ENCODE measurements at regions not wholly inside any gene's neighbourhood (a gene's known extent, or its start where the extent isn't known, plus 50 kb on each side); places are given as distances from the start of the nearest gene placed in this dataset.

- BruUV-seq (replicated peaks): no TSS peak
- intact Hi-C loops (cut with micrococcal nuclease; ENCODE audit: unreplicated experiment): no loop called here
- H3K9me3 ChIP-seq (ENCODE audit: low read depth, low read length, poor library complexity, severe bottlenecking): no peaks in the 10 kb centered on the region
- POLR2A ChIA-PET (ENCODE audit: low non-redundant PET): no interaction called here
- no peak for TF ChIP-seq EZH2 (IDR thresholded peaks at IDR 0.05; ENCODE audit: borderline replicate concordance, low read depth, low read length, poor library complexity, severe bottlenecking)
- no peaks in the 10 kb centered on the region for H3K36me3 ChIP-seq (ENCODE audit: insufficient read depth, low read length, poor library complexity, severe bottlenecking)
- no peaks in the 10 kb centered on the region for H3K4me1 ChIP-seq (ENCODE audit: insufficient read depth, low read length, poor library complexity, severe bottlenecking)
- no peak for DNase-seq (ENCODE audit: low spot score)
- H3K4me3 ChIP-seq (ENCODE audit: low read depth, low read length, poor library complexity, severe bottlenecking): no peak overlapping the region
- CTCF ChIA-PET: no interaction called here
- H3K27ac ChIP-seq (ENCODE audit: low read depth, low read length, poor library complexity, severe bottlenecking): no peak overlapping the region
- no peaks in the 10 kb centered on the region for H3K27me3 ChIP-seq (replicated peaks; ENCODE audit: insufficient read depth, low read depth, low read length, poor library complexity)
Observed at GRCh38 chr1:239526391-239526790, 140.0 kb downstream of the CHRM3 start.

- CTCF ChIA-PET: no interaction called here
- intact Hi-C loops (cut with micrococcal nuclease; ENCODE audit: unreplicated experiment): no loop called here
- H3K4me3 ChIP-seq (ENCODE audit: low read depth, low read length, poor library complexity, severe bottlenecking): no peak overlapping the region
- no peak for TF ChIP-seq CTCF (conservative IDR thresholded peaks at IDR 0.05; ENCODE audit: low read depth, low read length)
- TF ChIP-seq EZH2 (IDR thresholded peaks at IDR 0.05; ENCODE audit: borderline replicate concordance, low read depth, low read length, poor library complexity, severe bottlenecking): no peak
- no peaks in the 10 kb centered on the region for H3K4me1 ChIP-seq (ENCODE audit: insufficient read depth, low read length, poor library complexity, severe bottlenecking)
- no peaks in the 10 kb centered on the region for H3K27me3 ChIP-seq (replicated peaks; ENCODE audit: insufficient read depth, low read depth, low read length, poor library complexity)
- H3K36me3 ChIP-seq (ENCODE audit: insufficient read depth, low read length, poor library complexity, severe bottlenecking): no peaks in the 10 kb centered on the region
- no peaks in the 10 kb centered on the region for H3K9me3 ChIP-seq (ENCODE audit: low read depth, low read length, poor library complexity, severe bottlenecking)
- DNase-seq (ENCODE audit: low spot score): no peak
- H3K27ac ChIP-seq (ENCODE audit: low read depth, low read length, poor library complexity, severe bottlenecking): no peak overlapping the region
- POLR2A ChIA-PET (ENCODE audit: low non-redundant PET): no interaction called here
- BruUV-seq (replicated peaks): no TSS peak
Observed at GRCh38 chr1:239527051-239527693, 140.8 kb downstream of the CHRM3 start.

- Histone ChIP-seq H3K4me3 (ENCODE audit: low read depth, low read length, poor library complexity, severe bottlenecking) (no peak overlapping the region), H3K36me3 (ENCODE audit: insufficient read depth, low read length, poor library complexity, severe bottlenecking) (no peaks in the 10 kb centered on the region), H3K9me3 (ENCODE audit: low read depth, low read length, poor library complexity, severe bottlenecking) (no peaks in the 10 kb centered on the region), H3K27ac (ENCODE audit: low read depth, low read length, poor library complexity, severe bottlenecking) (no peak overlapping the region), H3K4me1 (ENCODE audit: insufficient read depth, low read length, poor library complexity, severe bottlenecking) (no peaks in the 10 kb centered on the region), H3K27me3 (replicated peaks; ENCODE audit: insufficient read depth, low read depth, low read length, poor library complexity) (no peaks in the 10 kb centered on the region)
- BruUV-seq (replicated peaks): no TSS peak
- TF ChIP-seq EZH2 (IDR thresholded peaks at IDR 0.05; ENCODE audit: borderline replicate concordance, low read depth, low read length, poor library complexity, severe bottlenecking) (no peak), CTCF (conservative IDR thresholded peaks at IDR 0.05; ENCODE audit: low read depth, low read length) (no peak)
- POLR2A ChIA-PET (ENCODE audit: low non-redundant PET): no interaction called here
- CTCF ChIA-PET: no interaction called here
- intact Hi-C loops (cut with micrococcal nuclease; ENCODE audit: unreplicated experiment): no loop called here
- no peak for DNase-seq (ENCODE audit: low spot score)
Observed at GRCh38 chr1:239536165-239536849, 149.9 kb downstream of the CHRM3 start.

GRCh38 chr1:239537795-239538194 lies 151.4 kb downstream of the CHRM3 start:
- no peaks in the 10 kb centered on the region for H3K4me1 ChIP-seq (ENCODE audit: insufficient read depth, low read length, poor library complexity, severe bottlenecking)
- CTCF ChIA-PET: no interaction called here

More at GRCh38 chr1:239537795-239538194, 151.4 kb downstream of the CHRM3 start:
- no peak overlapping the region for H3K4me3 ChIP-seq (ENCODE audit: low read depth, low read length, poor library complexity, severe bottlenecking)
- H3K27ac ChIP-seq (ENCODE audit: low read depth, low read length, poor library complexity, severe bottlenecking): no peak overlapping the region
- no peak for TF ChIP-seq EZH2 (IDR thresholded peaks at IDR 0.05; ENCODE audit: borderline replicate concordance, low read depth, low read length, poor library complexity, severe bottlenecking)
- no peak for TF ChIP-seq CTCF (conservative IDR thresholded peaks at IDR 0.05; ENCODE audit: low read depth, low read length)
- POLR2A ChIA-PET (ENCODE audit: low non-redundant PET): no interaction called here
- intact Hi-C loops (cut with micrococcal nuclease; ENCODE audit: unreplicated experiment): no loop called here
- H3K9me3 ChIP-seq (ENCODE audit: low read depth, low read length, poor library complexity, severe bottlenecking): no peaks in the 10 kb centered on the region
- no peaks in the 10 kb centered on the region for H3K36me3 ChIP-seq (ENCODE audit: insufficient read depth, low read length, poor library complexity, severe bottlenecking)
- no TSS peak for BruUV-seq (replicated peaks)
- no peaks in the 10 kb centered on the region for H3K27me3 ChIP-seq (replicated peaks; ENCODE audit: insufficient read depth, low read depth, low read length, poor library complexity)
- no peak for DNase-seq (ENCODE audit: low spot score)
